Skin of body (tissue), 1 donor: ENCODE measurements at regions not wholly inside any gene's neighbourhood (a gene's known extent, or its start where the extent isn't known, plus 50 kb on each side); places are given as distances from the start of the nearest gene placed in this dataset.
A peak's percentile ranks its signal among the peaks of the same experiment; 100 is the strongest.
"Not testable (repeated sequence)": the region's sequence is repeated elsewhere in the genome, so short reads cannot be mapped to it uniquely, and the experiment has no call there.

Experiments used
- DNase-seq: peaks from one replicate; lab custom pipeline; 2025; lab: John Stamatoyannopoulos, UW

DNA sequence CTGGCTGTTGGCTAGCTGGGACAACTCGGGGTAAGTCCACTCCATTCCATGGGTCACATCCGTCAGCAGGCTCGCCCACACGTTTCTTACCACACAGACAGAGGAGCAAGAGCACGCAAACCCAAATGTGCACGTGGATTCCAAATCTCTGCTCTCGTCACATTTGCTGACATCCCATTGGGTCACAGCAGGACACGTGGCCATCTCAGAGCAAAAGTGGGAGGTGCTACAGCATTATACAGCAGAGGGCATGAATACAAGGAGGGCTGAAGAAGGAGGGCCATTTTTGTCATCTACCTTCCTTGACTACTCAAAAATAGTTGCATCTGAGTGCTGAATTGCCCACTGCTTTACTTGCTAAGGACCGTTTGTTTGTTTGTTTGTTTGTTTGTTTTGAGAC is 84.7 kb downstream of the RBBP6 start:
- no peak for DNase-seq

DNA sequence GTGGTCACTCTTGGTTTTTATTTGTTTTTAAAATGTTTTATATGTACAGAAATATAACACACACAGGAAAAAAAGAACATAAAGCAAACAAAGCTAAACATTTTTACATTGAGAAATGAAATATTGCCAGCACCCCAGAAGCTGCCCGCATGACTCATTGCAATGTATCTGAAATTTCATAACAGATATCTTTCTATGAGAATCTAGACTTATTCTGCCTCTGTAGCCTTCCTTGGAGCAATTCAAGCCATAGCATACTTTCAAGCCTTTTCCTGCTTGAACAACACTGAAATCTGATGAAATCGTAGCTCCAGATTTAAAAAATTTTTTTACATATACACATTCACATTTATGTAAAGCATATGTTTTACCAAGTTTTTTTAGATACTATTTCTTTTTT is 86.9 kb downstream of the RBBP6 start:
- no peak for DNase-seq

DNA sequence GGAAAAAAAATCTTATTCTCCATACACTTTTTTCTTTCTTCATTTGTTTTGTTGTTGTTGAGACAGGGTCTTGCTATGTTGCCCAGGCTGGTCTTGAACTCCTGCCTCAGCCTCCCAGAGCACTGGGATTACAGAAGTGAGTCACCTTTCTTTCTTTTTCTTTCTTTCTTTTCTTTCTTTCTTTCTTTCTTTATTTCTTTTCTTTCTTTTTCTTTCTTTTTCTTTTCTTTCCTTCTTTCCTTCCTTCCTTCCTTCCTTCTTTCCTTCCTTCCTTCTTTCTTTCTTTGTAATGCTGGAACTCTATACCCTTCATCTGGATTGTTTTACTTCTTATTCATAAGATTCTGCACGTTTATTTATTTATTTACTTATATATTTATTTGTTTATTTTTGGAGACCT is 94.5 kb upstream of the TNRC6A start:
- no peak for DNase-seq

DNA sequence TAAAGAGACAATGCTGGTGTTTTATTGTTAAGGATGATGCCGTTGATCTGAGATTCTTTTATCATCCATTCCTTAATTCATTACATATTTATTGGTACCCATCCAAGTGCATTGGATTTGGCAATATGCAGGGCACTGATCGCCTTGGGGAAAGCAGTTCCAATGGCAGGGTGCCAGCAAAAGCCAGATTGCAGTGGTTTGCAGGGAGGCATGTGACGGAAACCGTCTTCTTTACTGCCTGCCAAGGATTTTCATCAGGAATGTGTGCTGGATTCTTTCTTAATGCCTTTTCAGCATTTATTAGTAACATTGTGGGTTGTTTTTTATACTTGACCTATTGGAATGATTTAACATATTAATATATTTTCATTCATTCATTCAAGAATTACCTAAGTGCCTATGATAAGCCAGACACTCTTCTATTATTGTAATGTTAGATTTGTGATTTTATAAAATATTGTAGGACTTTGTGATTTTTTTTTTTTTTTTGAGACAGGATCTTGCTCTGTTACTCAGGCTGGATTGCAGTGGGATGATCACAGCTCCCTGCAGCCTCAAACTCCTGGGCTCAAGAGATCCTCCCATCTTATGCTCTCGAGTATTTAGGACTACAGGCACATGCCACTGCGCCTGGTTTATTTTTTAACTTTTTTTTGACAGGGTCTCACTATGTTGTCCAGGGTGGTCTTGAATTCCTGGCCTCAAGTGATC is 93.4 kb upstream of the TNRC6A start:
- DNase-seq, result peak; percentile 89

DNA sequence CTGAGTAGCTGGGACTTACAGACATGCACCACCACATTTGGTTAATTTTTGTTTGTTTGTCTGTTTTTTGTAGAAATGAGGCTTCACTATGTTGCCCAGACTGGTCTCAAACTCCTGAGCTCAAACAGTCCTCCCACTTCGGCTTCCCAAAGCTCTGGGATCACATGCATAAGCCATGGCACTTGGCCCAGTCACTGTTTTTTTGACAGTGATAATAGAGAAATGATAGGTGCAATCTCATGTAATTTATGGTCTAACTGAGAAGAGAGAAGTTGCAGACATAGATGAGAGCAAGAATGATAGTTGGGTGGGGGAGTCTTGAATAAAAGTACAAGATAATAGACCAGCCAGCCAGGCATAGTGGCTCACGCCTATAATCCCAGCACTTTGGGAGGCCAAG is 89.7 kb upstream of the TNRC6A start:
- no peak for DNase-seq

DNA sequence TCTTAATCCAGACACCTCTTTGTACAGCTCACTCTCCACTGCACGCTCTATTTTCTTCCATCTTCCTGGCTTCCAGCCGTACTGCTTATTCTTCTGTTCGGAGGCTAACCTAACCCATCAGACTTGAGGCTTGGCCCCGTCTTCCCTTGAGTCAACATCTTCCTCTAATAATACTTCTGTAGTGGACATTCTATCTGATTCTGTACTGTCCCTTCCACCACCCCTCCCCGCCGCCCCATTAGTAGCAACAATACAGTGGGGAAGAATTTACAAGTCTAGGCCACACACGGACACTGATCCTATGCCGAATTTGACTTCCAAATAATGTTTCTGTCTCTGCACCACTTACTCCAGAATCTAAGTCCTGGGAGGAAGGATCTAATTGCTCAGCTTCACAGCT is 86.0 kb upstream of the TNRC6A start:
- no peak for DNase-seq

DNA sequence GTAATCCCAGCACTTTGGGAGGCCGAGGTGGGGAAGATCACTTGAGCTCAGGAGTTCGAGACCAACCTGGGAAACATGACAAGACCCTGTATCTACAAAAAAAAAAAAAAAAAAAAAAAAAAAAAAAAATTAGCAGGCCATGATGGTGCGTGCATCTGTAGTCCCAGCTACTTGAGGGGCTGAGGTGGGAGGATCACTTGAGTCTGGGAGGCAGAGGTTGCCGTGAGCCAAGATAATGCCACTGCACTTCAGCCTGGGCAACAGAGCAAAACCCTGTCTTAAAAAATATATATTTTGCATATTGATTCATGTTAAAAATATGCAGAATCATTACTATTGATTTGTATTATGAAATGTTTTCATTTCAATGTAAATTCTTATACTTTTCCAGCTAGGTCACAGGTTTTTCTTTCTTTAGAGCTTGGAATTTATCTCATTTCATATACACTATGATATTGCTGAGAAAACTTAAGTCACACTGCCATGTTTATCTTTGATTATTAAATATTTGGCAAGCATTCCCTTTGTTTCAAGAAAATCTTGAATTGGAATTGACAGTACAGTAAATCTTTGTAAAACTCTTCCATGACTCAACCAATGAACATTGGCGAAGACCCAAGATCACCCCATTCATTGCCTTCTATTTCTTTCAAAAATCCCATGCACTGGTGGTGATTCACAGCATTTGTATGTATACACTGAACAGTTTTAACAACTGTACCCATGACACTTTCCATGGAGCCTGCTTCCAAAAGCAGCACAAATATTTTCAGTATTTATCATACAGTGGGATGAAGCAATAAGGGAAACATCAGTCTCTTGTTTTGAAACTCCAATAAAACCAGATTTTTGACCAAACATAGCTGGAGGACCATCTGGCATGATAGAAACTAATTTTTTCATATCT is 83.5 kb upstream of the TNRC6A start:
- DNase-seq, result peak; percentile 89

DNA sequence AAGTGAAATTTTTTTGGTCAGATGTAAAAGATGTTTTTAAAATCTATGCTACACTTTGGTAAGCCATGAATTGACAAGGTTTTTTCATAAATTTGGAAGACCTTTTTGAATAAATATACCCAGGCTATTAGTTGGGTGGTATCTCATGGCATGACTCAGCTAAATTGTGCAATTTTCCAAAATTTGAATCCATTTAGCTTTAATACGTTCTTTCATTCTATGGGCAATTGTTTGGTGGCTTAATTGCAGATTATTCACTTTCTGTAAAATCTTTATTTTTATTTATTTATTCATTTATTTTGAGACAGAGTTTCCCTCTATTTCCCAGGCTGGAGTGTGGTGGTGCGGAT is 82.8 kb upstream of the TNRC6A start:
- no peak for DNase-seq

DNA sequence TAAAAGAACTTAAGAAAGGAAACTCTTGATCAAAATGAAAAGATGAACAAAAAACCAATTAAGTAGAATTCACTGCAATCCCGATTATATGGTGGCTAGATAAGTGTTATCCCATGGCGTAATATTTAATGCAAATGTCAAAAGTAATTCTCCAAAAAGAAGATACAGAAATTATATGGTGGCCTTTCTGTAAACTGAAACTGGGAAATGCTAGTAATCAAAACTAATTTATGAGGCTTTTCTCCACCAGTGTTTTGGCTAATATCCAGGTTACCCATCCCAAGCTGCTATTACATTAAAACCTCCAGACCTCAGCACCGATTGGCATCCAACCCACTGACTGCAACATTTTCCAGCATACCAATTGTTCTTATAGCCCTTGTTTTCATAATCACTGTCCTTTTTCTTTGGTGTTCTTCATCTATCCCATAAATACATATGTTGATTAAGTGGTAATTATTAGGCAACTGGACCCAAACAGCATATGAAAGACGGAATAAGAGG is 77.2 kb upstream of the TNRC6A start:
- no peak for DNase-seq

DNA sequence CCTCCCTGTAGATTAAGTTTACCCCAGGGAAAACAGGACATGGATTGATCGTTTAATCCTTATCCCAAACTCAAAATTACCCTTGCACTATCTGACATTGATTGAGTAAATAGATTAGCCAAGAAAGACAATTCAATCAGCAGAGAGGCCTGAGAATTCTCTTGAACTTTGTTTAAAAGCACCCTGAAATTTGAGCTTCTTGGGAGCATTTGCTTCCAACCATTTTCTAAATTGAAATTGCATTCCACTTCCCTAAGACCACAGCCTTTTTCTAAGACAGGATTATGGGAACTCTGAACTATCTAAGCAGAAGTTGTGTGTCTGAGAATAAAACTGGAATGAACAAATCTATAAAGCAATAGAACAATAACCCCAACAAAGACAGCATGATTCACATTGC is 76.6 kb upstream of the TNRC6A start:
- DNase-seq, result no peak

DNA sequence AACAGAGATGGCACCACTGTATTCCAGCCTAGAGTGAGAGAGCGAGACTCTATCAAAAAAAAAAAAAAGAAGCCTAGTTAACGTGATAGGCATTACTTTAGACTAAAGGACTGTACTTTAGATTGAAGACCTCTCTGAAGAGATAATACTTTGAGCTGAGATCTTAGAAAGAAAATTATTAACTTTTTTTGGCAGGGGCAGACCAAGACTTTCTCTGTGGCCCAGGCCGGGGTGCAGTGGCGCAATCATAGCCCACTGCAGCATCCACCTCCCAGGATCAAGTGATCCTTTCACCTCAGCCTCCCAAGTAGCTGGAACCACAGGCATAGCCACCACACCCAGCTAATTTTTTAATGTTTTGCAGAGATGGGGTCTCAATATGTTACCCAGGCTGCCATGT is 75.7 kb upstream of the TNRC6A start:
- no peak for DNase-seq

DNA sequence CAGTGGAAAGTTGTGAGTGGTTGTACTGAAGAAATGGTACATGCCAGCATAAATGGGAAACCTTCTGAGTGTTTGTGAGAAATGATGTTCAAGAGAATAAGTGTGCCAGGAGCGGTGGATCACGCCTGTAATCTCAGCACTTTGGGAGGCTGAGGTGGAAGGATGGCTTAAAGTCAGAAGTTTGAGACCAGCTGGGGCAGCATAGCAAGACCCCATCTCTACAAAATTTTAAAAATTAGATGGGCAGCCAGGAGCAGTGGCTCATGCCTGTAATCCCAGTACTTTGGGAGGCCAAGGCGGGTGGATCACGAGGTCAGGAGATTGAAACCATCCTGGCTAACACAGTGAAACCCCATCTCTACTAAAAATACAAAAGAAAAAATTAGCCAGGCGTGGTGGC is 63.5 kb upstream of the TNRC6A start:
- not testable (repeated sequence) for DNase-seq

DNA sequence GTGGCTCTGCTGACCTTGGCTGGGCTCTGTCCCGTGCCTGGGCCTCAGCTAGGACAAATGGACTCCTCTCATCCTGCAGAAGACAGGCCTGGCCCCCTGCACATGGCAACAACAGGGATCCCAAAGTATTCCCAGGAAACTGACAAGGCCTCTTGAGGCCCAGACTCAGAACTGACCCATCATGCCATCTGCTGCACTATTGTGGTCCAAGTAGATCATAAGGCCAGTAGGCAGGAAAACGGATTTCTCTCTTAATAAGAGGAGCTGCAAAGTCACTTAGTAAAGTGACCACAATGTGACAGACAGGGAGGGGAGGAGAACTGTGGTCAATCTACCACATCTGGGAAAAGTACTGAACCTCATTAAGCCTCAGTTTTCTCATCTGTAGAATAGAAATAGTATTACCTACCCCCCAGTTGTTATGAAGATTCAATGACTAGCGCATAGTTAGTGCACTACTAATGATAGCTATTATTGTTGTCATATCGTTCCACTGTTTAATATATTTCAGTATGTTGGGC is 62.1 kb upstream of the TNRC6A start:
- no peak for DNase-seq

DNA sequence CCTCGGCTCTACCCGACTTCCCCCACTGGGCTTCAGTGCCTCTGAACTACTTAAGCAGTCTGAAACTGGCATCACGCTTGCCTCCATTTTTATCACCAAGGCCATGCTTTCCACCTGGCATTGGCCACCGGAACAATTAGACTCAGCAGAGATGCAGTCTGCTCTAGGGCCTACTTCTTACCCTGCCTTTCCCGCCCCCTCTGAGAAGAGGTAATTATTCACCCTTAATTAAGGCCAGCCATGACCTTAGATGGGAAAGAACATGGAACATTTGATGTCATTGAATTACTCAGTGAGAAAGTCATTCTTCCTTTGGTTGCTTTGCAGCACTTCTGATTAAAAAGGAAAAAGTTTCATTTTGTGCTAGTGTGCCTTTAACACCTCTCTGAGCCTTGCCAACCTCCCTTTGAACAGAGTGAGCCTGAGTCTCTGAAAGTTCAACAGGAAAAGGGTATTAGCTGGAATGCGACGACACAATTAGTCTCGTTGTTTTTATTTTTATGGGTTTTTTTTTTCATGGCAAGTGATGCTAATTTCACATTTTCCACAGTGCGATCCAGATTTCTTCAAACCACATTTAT is 60.9 kb upstream of the TNRC6A start:
- DNase-seq, result peak; percentile 40

DNA sequence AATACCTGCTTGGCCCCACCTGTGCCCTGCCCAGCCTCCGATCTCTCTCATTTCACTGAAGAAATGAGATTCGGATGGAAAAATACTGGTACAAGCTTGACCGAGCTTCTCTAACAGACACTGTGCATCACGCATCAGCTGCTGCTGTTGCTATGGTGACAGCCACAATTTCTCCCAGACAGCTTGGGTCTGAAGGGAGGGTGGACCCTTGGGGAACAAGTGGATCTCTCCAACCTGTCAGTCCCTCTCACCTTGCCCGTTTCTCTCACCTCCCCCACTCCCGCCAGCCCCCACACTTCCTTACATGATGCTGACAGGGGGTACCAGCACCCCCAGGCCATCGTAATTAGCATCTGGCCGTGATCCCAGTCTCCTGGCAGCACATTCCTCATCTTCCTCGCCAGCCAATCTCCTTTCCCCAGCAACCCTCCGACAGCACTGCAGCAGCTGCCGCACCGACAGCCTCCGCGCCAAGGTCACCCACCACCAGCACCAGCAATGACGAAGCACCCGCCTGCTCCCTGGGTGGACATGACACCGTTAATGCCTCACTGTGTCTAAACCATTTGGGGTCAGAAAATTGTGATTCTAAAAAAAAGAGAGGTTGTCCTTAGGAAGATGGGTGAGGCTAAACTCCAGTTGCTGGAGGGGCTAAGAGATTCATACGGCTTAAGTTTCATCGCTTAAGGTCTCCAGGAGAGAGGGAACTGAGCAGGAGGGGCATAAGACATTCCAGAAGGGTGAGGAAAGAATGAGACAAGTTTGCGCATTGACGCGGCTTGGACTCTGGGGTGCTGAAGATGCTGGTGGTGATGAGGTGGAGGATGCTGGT is 58.6 kb upstream of the TNRC6A start:
- DNase-seq, result no peak

DNA sequence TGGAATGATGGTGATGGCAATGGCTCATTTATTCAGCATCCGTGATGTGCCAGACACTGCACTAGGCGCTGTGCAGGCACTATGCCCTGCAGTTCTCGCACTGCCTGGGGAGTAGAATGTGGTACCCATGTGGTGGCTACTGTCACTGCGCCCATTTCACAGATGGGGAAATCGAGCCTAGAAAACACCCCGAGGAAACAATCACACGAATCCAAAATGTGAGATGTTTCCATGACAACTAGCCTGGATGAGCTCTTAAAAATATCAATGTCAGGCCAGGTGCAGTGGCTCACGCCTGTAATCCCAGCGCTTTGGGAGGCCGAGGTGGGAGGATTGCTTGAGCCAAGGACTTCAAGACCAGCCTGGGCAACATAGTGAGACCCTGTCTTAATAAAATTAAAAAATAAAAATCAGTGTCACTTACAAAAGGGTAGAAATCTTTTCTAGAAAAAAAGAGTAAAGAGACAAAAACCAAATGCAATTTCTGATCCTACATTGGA is 57.9 kb upstream of the TNRC6A start:
- no peak for DNase-seq

DNA sequence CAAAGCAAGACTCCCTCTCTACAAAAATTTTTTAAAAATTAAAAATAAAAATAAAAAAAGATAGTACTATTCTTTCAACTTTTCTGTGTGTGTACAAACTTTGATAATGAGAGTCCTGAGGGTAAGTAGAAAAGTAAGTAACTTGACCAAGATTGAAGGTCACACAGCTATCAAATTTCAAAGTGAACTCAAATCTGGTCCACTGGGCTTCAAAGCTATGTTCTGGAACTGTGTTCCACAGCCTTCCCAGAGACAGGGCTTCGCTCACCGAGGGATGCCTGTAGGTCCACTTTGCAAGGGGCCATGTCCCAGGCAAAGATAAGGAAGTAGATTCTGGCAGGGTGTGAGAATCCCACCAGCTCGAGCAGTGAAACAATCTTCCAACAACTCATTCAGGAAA is 56.3 kb upstream of the TNRC6A start:
- no peak for DNase-seq

DNA sequence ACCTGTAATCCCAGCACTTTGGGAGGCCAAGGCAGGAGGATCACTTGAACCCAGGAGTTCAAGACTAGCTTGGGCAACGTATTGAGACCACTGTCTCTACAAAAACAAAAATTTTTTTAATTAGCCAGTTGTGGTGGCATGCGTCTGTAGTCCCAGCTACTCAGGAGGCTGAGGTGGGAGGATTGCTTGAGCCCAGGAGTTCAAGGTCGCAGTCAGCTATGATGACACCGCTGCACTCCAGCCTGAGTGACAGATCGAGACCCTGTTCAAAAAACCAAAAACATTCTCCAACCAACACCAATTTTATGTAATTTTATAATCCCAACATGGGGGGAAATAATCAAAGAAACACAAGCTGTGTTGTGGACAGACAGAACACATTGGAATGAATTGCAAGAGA is 54.6 kb upstream of the TNRC6A start:
- DNase-seq, result no peak

DNA sequence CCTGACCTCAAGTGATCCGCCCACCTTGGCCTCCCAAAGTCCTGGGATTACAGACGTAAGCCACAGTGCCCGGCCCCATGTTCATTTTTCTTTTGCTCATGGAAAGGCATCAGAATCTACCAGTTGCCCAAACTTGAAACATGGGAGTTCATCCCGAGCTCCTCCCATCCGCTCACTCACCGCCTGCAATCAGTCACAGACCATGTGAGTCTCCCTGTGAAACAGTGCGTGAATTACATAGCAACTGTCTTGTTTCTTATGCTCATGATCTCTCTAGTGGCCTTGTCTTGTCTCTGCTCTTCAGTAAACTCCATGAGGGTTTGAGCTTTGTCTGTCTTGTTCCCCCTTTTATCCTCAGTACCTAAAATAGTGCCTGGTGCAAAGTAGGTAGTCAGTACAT is 52.1 kb upstream of the TNRC6A start:
- DNase-seq, result no peak
